Ramos (cell line): ENCODE measurements at regions not wholly inside any gene's neighbourhood (a gene's known extent, or its start where the extent isn't known, plus 50 kb on each side); places are given as distances from the start of the nearest gene placed in this dataset.

ENCODE experiments used
- in situ Hi-C: fragments of 300-500 bp; cut with MboI; formaldehyde crosslinking; loops from one replicate; pipeline ENCODE4 v1.14.3; 2022; ENCODE audit warnings: low sequenced_read_pairs; ENCODE audit not compliant: unreplicated experiment

DNA sequence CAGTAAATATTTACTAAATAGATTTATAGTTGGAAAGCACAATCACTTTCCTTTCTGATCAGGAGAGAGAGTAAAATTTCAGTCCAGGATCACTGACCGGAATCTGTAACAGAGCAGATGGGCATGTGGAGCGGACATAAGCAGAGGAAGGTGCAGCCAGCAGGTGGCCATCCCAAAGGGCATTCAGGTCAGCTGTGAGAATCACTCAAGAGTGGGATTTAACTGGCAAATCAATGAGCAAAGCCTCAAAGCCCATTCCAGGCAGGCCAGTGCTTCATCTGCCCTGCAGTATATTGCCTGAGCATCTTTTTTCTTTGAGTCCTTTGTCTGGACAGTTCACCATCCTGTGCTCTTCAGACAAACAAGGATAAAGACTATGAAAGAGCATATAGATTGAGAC, 166.4 kb upstream of the SLC14A2 start:
- in situ Hi-C loops, result no loop called here

GRCh38 chr18:45449418-45450227, 165.7 kb upstream of the SLC14A2 start:
- in situ Hi-C loops, result no loop called here

- in situ Hi-C loops, result no loop called here
These were observed 158.9 kb upstream of the SLC14A2 start for GRCh38 chr18:45456090-45457021.

GRCh38 chr18:45458033-45458432, 157.2 kb upstream of the SLC14A2 start:
- in situ Hi-C loops, result no loop called here

DNA sequence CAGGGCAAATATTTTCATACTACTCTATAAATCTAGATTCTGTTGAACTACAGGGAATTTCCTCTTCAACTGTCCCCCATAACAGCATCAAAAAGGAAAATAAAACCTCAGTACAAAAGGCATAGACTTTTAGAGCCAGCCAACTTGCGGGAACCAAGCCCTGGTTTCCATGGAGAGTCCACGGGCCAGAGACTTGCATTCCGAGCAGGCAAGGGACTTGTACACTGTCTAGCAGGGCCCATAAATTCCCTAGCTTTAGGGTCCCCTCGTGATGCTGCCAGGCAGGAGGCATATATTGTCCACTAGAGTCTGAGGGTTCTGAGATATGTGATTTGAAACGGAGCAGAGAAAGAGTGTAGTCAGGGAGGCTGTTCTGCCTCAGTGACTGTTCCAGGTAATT, 153.1 kb upstream of the SLC14A2 start:
- in situ Hi-C loops, result no loop called here

DNA sequence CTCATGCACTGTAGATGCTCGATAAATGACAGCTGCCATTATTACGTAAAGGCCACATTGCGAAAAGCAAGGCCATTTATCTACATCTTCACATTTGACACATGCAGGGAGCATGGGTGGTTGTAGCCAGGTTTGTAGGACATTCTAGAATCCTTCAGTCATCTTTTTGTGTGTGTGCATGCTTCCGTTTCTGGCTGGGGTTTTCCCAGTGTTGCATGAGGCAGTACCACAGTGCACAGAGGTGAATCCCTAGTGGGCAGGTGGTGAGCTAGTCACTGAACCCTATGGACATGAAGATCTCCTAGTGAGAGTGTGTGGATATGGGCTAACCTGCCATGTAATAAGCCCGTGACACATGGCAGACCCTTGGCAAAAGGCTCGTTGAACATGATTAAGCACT, 151.8 kb upstream of the SLC14A2 start:
- in situ Hi-C loops, result no loop called here

GRCh38 chr18:45464619-45465018, 150.7 kb upstream of the SLC14A2 start:
- in situ Hi-C loops, result no loop called here

DNA sequence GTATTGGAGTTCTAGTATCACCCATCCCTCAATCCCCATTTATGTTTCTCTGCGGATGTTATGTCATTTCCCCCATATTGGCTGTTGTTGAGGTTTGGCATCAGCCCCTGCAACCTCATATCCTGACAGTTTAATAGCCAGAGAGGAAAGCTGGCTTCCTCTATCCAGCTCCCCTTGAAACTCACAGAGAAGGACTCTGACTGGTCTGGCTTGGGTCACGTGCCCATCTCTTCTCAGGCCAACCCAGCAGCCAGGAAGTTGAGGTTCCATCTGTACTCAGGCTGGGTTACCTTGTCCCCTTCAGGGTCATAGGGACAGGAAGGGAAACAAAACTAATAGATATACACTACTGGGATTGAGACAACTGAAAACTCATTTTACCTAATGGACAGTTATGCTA, 148.0 kb upstream of the SLC14A2 start:
- in situ Hi-C loops, result no loop called here

- in situ Hi-C loops, result no loop called here
These were observed 147.3 kb upstream of the SLC14A2 start for GRCh38 chr18:45467945-45468344.

- in situ Hi-C loops, result no loop called here
These were observed 136.4 kb upstream of the SLC14A2 start for GRCh38 chr18:45478889-45479288.

- in situ Hi-C loops, result no loop called here
These were observed 134.9 kb upstream of the SLC14A2 start for GRCh38 chr18:45480219-45481015.

DNA sequence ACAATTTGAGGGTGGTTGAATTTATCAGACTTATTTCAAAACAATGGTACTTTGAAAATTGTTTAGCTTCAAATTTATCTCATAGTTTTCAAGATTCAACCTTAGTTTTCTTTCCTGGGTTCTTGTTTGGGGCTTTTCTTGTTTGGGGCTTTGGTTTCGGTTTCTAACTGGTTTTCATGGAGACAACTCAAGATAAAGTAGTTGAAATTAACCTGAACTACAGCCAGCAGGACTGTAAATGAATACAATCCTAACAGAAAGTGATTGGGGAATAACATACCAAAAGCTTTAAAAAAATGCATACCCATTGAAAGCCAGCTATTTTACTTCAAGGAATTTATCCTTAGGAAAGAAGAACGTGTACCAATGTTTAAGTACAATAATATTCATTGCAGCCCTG, 133.5 kb upstream of the SLC14A2 start:
- in situ Hi-C loops, result no loop called here

GRCh38 chr18:45482286-45482685, 133.0 kb upstream of the SLC14A2 start:
- in situ Hi-C loops, result no loop called here

- in situ Hi-C loops, result no loop called here
These were observed 127.7 kb upstream of the SLC14A2 start for GRCh38 chr18:45487581-45487980.

DNA sequence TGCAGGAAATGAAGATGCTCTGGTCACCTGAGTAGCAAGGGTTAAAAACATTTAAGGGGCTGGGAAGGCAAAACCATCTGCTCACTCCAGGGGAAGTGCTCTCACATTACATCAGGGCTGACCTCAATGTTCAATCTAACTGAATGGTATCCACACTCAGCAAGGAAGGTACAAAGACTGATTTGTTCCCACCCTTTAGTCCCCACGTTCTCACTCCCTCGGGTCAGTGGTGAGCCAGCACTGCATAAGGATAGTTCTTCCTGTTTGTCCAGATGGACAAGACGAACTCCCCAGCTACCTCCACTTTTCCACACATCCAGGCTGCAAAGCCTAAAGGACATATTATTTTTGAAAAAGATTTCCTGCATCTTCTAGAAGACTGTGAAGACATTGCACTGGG, 126.6 kb upstream of the SLC14A2 start:
- in situ Hi-C loops, result no loop called here

- in situ Hi-C loops, result no loop called here
These were observed 121.4 kb upstream of the SLC14A2 start for GRCh38 chr18:45493830-45494229.

DNA sequence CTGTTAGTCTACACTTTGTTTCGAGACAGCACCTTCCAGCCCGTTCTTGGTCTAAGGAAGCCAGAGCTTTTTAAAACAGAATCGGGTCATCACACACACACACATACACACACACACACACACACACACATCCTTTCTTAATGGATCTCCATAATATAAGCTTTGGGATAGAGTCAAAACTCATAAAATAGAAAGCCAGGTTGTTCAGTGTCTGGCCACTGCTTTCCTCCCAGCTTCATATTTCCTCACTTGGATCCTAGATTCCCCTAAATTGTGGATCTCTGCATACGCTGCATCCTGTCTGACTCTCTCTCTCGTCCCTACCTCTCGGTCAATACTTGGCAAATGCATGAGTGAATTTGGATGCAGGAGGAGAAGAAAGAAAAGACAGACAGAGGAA, 120.5 kb upstream of the SLC14A2 start:
- in situ Hi-C loops, result no loop called here

DNA sequence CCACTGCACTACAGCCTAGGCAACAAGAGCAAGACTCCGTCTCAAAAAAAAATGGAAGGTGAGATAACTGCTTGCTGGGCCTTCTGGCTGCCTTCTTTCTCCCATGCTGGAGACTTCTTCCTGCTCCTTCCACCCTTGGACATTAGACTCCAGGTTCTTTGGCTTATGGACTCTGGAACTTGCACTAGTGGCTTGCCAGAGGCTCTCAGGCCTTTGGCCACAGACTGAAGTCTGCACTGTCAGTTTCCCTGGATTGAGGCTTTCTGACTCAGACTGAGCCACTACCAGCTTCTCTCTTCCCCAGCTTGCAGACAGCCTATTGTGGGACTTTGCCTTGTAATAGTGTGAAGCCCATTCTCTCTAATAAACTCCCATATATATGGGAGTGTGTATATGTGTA, 118.5 kb upstream of the SLC14A2 start:
- in situ Hi-C loops, result no loop called here

DNA sequence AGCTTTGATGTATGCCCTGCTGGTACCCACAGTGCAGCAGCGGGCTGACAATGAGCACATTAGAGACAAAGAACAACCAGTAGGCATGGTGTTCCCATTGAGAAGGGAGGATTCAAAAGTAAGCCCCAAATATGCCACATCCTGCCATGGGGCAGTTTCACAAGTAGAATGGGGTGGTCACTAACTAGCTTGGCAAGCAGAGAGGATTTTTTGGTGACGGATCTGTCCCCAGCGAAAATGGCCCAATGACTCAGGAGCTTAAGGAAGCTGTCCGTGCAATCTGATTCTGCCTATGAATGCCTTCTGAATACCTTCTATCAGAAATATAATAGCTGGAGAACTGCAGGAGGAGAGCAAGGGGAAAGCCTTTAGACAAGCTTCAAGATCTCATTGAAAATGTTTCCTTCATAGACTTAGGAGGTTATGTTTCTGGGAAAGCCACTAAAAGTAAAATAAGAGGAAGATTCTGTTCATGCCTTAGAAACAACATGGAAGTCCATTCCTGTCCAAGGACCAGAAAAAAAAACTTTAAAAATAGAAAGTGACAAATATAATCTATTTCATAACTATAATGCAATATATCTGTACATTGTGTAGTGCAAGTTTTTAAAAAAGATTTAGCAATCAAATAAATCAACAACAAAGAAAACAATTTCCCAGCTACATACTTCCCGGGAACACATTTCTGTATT, 117.5 kb upstream of the SLC14A2 start:
- in situ Hi-C loops, result no loop called here

DNA sequence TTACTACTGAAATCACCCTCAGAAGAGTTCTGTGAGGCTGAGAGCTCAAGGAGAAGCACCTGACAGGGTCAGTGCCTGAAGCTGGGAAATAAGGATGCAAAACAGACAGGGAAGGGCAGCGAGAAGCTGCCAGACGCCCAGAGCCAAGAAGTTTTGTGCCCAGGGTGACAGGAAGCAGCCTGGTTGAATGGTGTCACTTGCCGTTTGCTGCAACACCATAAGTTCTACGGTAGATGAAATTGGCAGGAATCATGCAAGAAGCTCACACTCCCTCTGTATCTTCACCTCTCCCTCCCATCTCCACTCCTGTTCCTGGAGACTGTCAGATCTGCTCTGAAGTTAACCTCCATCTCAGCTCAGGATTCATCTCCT, 117.0 kb upstream of the SLC14A2 start:
- in situ Hi-C loops, result no loop called here
